Liver (tissue), 8 donors: ENCODE measurements at regions not wholly inside any gene's neighbourhood (a gene's known extent, or its start where the extent isn't known, plus 50 kb on each side); places are given as distances from the start of the nearest gene placed in this dataset.

ENCODE experiments used
- DNase-seq: peaks from one replicate; pipeline ENCODE4 v3.0.0-alpha.2; 2017; ENCODE audit warnings: low spot score
- H3K27ac ChIP-seq, 2 donors: one replicate each; pipeline ENCODE4 v1.7.0; 2013; ENCODE audit warnings: inconsistent platforms in 2 of 2, low read length in 2 of 2, control low read depth in 1 of 2, low read depth in 1 of 2, mild to moderate bottlenecking in 1 of 2
- H3K27me3 ChIP-seq, 4 donors: one replicate each; pipeline versions ENCODE4 v1.6.1 to v1.7.0; 2013; ENCODE audit warnings: low read length in 3 of 4, inconsistent platforms in 1 of 4, mild to moderate bottlenecking in 1 of 4, moderate library complexity in 1 of 4; ENCODE audit not compliant: control insufficient read depth in 4 of 4, insufficient read depth in 4 of 4
- H3K36me3 ChIP-seq, 4 donors: one replicate each; pipeline versions ENCODE4 v1.6.1 to v1.7.0; 2013; ENCODE audit warnings: low read length in 3 of 4, mild to moderate bottlenecking in 3 of 4, low read depth in 1 of 4, moderate library complexity in 1 of 4; ENCODE audit not compliant: control insufficient read depth in 4 of 4, insufficient read depth in 3 of 4
- H3K4me1 ChIP-seq, 4 donors: one replicate each; pipeline versions ENCODE4 v1.6.1 to v1.7.0; 2013; ENCODE audit warnings: low read length in 3 of 4, mild to moderate bottlenecking in 3 of 4, moderate library complexity in 1 of 4; ENCODE audit not compliant: control insufficient read depth in 4 of 4, insufficient read depth in 4 of 4
- H3K4me3 ChIP-seq, 3 donors: one replicate each; pipeline versions ENCODE4 v1.6.1 to v1.7.0; 2013; ENCODE audit warnings: low read length in 3 of 3, control low read depth in 1 of 3, low read depth in 1 of 3, mild to moderate bottlenecking in 1 of 3
- H3K9ac ChIP-seq, 2 donors: one replicate each; pipeline ENCODE4 v1.7.0; 2013; ENCODE audit warnings: low read length in 2 of 2, mild to moderate bottlenecking in 2 of 2, moderate library complexity in 2 of 2, control low read depth in 1 of 2, low read depth in 1 of 2
- H3K9me3 ChIP-seq, 4 donors: one replicate each; pipeline versions ENCODE4 v1.6.1 to v1.7.0; 2013; ENCODE audit warnings: low read length in 3 of 4; ENCODE audit not compliant: control insufficient read depth in 4 of 4
- ATF3 ChIP-seq: IDR thresholded peaks from 2 replicates; pipeline ENCODE4 v1.6.1; 2016; ENCODE audit warnings: antibody characterized with exemption
- CTCF ChIP-seq: fragments of 150-350 bp; IDR thresholded peaks from 2 replicates; pipeline ENCODE4 v1.5.1; 2017; ENCODE audit warnings: improper control_type of control experiment, low read depth, low read length; ENCODE audit not compliant: missing input control
- EGR1 ChIP-seq, 2 donors: IDR thresholded peaks; 2 replicates each; pipeline ENCODE4 v1.6.1; 2016 to 2018; ENCODE audit warnings: antibody characterized with exemption in 2 of 2, low read depth in 2 of 2
- FOXA1 ChIP-seq: IDR thresholded peaks from 2 replicates; pipeline ENCODE4 v1.6.1; 2016; ENCODE audit warnings: antibody characterized with exemption
- FOXA2 ChIP-seq: IDR thresholded peaks from 2 replicates; pipeline ENCODE4 v1.6.1; 2016; ENCODE audit warnings: antibody characterized with exemption
- GABPA ChIP-seq, 2 donors: IDR thresholded peaks in 1 of 2; conservative IDR thresholded peaks in 1 of 2; 2 replicates each; pipeline ENCODE4 v1.6.1; 2016; ENCODE audit warnings: antibody characterized with exemption in 2 of 2, mild to moderate bottlenecking in 1 of 2, moderate library complexity in 1 of 2
- HNF4A ChIP-seq, 2 donors: conservative IDR thresholded peaks; 2 replicates each; pipeline ENCODE4 v1.6.1; 2016; ENCODE audit warnings: antibody characterized with exemption in 2 of 2, mild to moderate bottlenecking in 2 of 2
- HNF4G ChIP-seq: IDR thresholded peaks from 2 replicates; pipeline ENCODE4 v1.6.1; 2016; ENCODE audit warnings: antibody characterized with exemption
- MAX ChIP-seq: IDR thresholded peaks from 2 replicates; pipeline ENCODE4 v1.6.1; 2016; ENCODE audit warnings: antibody characterized with exemption
- NR2F2 ChIP-seq: IDR thresholded peaks from 2 replicates; pipeline ENCODE4 v1.6.1; 2016; ENCODE audit warnings: antibody characterized with exemption
- RXRA ChIP-seq, 2 donors: IDR thresholded peaks; 2 replicates each; pipeline ENCODE4 v1.6.1; 2017 to 2018; ENCODE audit warnings: antibody characterized with exemption in 2 of 2, mild to moderate bottlenecking in 1 of 2
- SP1 ChIP-seq: IDR thresholded peaks from 2 replicates; pipeline ENCODE4 v1.6.1; 2018; ENCODE audit warnings: antibody characterized with exemption, mild to moderate bottlenecking
- TAF1 ChIP-seq: conservative IDR thresholded peaks from 2 replicates; pipeline ENCODE4 v1.6.1; 2016; ENCODE audit warnings: antibody characterized with exemption, mild to moderate bottlenecking
- YY1 ChIP-seq: IDR thresholded peaks from 2 replicates; pipeline ENCODE4 v1.6.1; 2016; ENCODE audit warnings: antibody characterized with exemption, mild to moderate bottlenecking
- WGBS: extraction: QIAGEN DNeasy Blood & Tissue Kit; methylation state at CpG from one replicate; pipeline ENCODE4 v1.1.7; 2013; 5-methylcytosine and 5-hydroxymethylcytosine counted together
- TF ChIP-seq, protein P1 (sequence below): IDR thresholded peaks from 2 replicates; pipeline ENCODE4 v1.6.1; 2016; ENCODE audit warnings: antibody characterized with exemption
- donor health status: healthy.
- donor health status: healthy.
- donor health status: healthy.
- donor health status: healthy.
- donor health status: healthy.

DNA sequence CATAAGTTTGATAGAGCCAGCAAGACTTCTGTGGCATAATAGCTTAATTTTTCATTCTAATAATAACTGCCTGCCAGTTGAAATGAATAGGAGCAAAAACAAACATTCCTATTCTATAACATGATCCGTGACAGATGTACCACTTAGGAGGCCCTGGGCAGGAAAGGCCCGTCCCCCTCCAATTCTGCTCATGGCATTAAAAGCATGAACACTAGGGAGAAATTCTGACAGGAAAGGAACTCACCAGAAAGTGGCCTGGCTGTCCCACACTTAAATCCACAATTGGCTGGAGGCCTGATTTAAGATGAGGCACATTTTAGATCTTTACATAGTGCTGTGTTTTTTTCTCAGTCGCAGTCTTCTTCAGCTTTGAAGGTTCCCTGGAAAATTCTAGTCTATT lies 261.9 kb upstream of the ETAA1 start:
- Histone ChIP-seq H3K27ac (no peak overlapping the region), H3K4me3 (no peak overlapping the region), H3K9ac (no peak overlapping the region), H3K9me3 (no peaks in the 10 kb centered on the region), H3K27me3 (no peaks in the 10 kb centered on the region), H3K36me3 (no peaks in the 10 kb centered on the region), H3K4me1 (no peaks in the 10 kb centered on the region)
- no peak for TF ChIP-seq FOXA2
- no peak for DNase-seq
- whole genome bisulfite sequencing = 81% methylated on average over 3 of the region's 3 CpGs

- Histone ChIP-seq H3K4me3 (no peak overlapping the region), H3K4me1 (no peaks in the 10 kb centered on the region)
Observed at GRCh38 chr2:67137699-67138098, 259.4 kb upstream of the ETAA1 start.

GRCh38 chr2:67142071-67142470 lies 255.1 kb upstream of the ETAA1 start:
- Histone ChIP-seq H3K36me3 (no peaks in the 10 kb centered on the region), H3K27me3 (no peaks in the 10 kb centered on the region), H3K9me3 (no peaks in the 10 kb centered on the region), H3K27ac (no peak overlapping the region), H3K4me1 (no peaks in the 10 kb centered on the region), H3K9ac (no peak overlapping the region), H3K4me3 (no peak overlapping the region)
- WGBS = 65% methylated on average over 1 of the region's 1 CpG
- DNase-seq = no peak
- TF ChIP-seq TAF1 (no peak), HNF4A (conservative IDR thresholded peaks at IDR 0.05) (no peak), YY1 (no peak), HNF4G (no peak), CTCF (no peak), GABPA (IDR thresholded peaks at IDR 0.05 in 1 of 2, conservative IDR thresholded peaks at IDR 0.05 in 1 of 2) (no peak), FOXA2 (no peak), EGR1 (IDR thresholded peaks at IDR 0.05; ENCODE audit: low read depth in 2 of 2) (no peak), ATF3 (no peak), RXRA (IDR thresholded peaks at IDR 0.05) (no peak), FOXA1 (no peak), NR2F2 (no peak), MAX (no peak)
- TF ChIP-seq, protein P1, sequence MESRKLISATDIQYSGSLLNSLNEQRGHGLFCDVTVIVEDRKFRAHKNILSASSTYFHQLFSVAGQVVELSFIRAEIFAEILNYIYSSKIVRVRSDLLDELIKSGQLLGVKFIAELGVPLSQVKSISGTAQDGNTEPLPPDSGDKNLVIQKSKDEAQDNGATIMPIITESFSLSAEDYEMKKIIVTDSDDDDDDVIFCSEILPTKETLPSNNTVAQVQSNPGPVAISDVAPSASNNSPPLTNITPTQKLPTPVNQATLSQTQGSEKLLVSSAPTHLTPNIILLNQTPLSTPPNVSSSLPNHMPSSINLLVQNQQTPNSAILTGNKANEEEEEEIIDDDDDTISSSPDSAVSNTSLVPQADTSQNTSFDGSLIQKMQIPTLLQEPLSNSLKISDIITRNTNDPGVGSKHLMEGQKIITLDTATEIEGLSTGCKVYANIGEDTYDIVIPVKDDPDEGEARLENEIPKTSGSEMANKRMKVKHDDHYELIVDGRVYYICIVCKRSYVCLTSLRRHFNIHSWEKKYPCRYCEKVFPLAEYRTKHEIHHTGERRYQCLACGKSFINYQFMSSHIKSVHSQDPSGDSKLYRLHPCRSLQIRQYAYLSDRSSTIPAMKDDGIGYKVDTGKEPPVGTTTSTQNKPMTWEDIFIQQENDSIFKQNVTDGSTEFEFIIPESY = no peak

More at GRCh38 chr2:67137699-67138098, 259.4 kb upstream of the ETAA1 start:
- Histone ChIP-seq H3K27me3 (no peaks in the 10 kb centered on the region), H3K9me3 (no peaks in the 10 kb centered on the region), H3K9ac (no peak overlapping the region), H3K27ac (no peak overlapping the region), H3K36me3 (no peaks in the 10 kb centered on the region)
- no peak for TF ChIP-seq EGR1 (IDR thresholded peaks at IDR 0.05; ENCODE audit: low read depth in 2 of 2)
- no peak for TF ChIP-seq FOXA2
- no peak for TF ChIP-seq MAX
- no peak for TF ChIP-seq SP1
- TF ChIP-seq NR2F2 = no peak
- no peak for DNase-seq
